ENCODE measurements at regions not wholly inside any gene's neighbourhood (a gene's known extent, or its start where the extent isn't known, plus 50 kb on each side); places are given as distances from the start of the nearest gene placed in this dataset.

GRCh38 chr4:10837151-10837550 is 152.6 kb upstream of the CLNK start:
- Histone ChIP-seq H3K27ac (ENCODE audit: low read depth in 1 of 2, low read length in 2 of 2) (no peak overlapping the region), H3K4me3 (ENCODE audit: low read depth in 1 of 3, low read length in 3 of 3) (no peak overlapping the region), H3K9ac (ENCODE audit: low read depth in 1 of 2, low read length in 2 of 2) (no peak overlapping the region), H3K27me3 (ENCODE audit: control insufficient read depth in 4 of 4, insufficient read depth in 4 of 4, low read length in 3 of 4) (no peaks in the 10 kb centered on the region), H3K36me3 (ENCODE audit: control insufficient read depth in 4 of 4, insufficient read depth in 3 of 4, low read depth in 1 of 4, low read length in 3 of 4) (no peaks in the 10 kb centered on the region), H3K4me1 (ENCODE audit: control insufficient read depth in 4 of 4, insufficient read depth in 4 of 4, low read length in 3 of 4) (no peaks in the 10 kb centered on the region), H3K9me3 (ENCODE audit: control insufficient read depth in 4 of 4, low read length in 3 of 4) (no peaks in the 10 kb centered on the region)
- TF ChIP-seq EGR1 (IDR thresholded peaks at IDR 0.05; ENCODE audit: low read depth in 2 of 2): no peak
- TF ChIP-seq FOXA2 (IDR thresholded peaks at IDR 0.05): no peak
- TF ChIP-seq RXRA (IDR thresholded peaks at IDR 0.05): no peak
- TF ChIP-seq, protein P1, sequence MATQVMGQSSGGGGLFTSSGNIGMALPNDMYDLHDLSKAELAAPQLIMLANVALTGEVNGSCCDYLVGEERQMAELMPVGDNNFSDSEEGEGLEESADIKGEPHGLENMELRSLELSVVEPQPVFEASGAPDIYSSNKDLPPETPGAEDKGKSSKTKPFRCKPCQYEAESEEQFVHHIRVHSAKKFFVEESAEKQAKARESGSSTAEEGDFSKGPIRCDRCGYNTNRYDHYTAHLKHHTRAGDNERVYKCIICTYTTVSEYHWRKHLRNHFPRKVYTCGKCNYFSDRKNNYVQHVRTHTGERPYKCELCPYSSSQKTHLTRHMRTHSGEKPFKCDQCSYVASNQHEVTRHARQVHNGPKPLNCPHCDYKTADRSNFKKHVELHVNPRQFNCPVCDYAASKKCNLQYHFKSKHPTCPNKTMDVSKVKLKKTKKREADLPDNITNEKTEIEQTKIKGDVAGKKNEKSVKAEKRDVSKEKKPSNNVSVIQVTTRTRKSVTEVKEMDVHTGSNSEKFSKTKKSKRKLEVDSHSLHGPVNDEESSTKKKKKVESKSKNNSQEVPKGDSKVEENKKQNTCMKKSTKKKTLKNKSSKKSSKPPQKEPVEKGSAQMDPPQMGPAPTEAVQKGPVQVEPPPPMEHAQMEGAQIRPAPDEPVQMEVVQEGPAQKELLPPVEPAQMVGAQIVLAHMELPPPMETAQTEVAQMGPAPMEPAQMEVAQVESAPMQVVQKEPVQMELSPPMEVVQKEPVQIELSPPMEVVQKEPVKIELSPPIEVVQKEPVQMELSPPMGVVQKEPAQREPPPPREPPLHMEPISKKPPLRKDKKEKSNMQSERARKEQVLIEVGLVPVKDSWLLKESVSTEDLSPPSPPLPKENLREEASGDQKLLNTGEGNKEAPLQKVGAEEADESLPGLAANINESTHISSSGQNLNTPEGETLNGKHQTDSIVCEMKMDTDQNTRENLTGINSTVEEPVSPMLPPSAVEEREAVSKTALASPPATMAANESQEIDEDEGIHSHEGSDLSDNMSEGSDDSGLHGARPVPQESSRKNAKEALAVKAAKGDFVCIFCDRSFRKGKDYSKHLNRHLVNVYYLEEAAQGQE (IDR thresholded peaks at IDR 0.05): no peak
- no peak for TF ChIP-seq NR2F2 (IDR thresholded peaks at IDR 0.05)
- TF ChIP-seq, protein P2, sequence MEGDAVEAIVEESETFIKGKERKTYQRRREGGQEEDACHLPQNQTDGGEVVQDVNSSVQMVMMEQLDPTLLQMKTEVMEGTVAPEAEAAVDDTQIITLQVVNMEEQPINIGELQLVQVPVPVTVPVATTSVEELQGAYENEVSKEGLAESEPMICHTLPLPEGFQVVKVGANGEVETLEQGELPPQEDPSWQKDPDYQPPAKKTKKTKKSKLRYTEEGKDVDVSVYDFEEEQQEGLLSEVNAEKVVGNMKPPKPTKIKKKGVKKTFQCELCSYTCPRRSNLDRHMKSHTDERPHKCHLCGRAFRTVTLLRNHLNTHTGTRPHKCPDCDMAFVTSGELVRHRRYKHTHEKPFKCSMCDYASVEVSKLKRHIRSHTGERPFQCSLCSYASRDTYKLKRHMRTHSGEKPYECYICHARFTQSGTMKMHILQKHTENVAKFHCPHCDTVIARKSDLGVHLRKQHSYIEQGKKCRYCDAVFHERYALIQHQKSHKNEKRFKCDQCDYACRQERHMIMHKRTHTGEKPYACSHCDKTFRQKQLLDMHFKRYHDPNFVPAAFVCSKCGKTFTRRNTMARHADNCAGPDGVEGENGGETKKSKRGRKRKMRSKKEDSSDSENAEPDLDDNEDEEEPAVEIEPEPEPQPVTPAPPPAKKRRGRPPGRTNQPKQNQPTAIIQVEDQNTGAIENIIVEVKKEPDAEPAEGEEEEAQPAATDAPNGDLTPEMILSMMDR (IDR thresholded peaks at IDR 0.05; ENCODE audit: low read depth, low read length, missing input control): no peak
- no peak for TF ChIP-seq HNF4G (IDR thresholded peaks at IDR 0.05)
- no peak for TF ChIP-seq HNF4A (conservative IDR thresholded peaks at IDR 0.05)
- no peak for TF ChIP-seq YY1 (IDR thresholded peaks at IDR 0.05)
- TF ChIP-seq MAX (IDR thresholded peaks at IDR 0.05): no peak
- no peak for TF ChIP-seq FOXA1 (IDR thresholded peaks at IDR 0.05)
- TF ChIP-seq JUND (IDR thresholded peaks at IDR 0.05): no peak
- TF ChIP-seq, protein P3, sequence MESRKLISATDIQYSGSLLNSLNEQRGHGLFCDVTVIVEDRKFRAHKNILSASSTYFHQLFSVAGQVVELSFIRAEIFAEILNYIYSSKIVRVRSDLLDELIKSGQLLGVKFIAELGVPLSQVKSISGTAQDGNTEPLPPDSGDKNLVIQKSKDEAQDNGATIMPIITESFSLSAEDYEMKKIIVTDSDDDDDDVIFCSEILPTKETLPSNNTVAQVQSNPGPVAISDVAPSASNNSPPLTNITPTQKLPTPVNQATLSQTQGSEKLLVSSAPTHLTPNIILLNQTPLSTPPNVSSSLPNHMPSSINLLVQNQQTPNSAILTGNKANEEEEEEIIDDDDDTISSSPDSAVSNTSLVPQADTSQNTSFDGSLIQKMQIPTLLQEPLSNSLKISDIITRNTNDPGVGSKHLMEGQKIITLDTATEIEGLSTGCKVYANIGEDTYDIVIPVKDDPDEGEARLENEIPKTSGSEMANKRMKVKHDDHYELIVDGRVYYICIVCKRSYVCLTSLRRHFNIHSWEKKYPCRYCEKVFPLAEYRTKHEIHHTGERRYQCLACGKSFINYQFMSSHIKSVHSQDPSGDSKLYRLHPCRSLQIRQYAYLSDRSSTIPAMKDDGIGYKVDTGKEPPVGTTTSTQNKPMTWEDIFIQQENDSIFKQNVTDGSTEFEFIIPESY (IDR thresholded peaks at IDR 0.05): no peak
- no peak for TF ChIP-seq SP1 (IDR thresholded peaks at IDR 0.05)
- TF ChIP-seq TAF1 (conservative IDR thresholded peaks at IDR 0.05): no peak
- TF ChIP-seq GABPA (IDR thresholded peaks at IDR 0.05 in 1 of 2, conservative IDR thresholded peaks at IDR 0.05 in 1 of 2): no peak
- TF ChIP-seq, protein P4, sequence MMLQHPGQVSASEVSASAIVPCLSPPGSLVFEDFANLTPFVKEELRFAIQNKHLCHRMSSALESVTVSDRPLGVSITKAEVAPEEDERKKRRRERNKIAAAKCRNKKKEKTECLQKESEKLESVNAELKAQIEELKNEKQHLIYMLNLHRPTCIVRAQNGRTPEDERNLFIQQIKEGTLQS (IDR thresholded peaks at IDR 0.05): no peak
- no peak for TF ChIP-seq RAD21 (IDR thresholded peaks at IDR 0.05)
- 63% methylated on average over 3 of the region's 3 CpGs for WGBS
- DNase-seq (ENCODE audit: low spot score): no peak

Measured in liver (tissue), 8 donors.